ENCODE measurements at regions not wholly inside any gene's neighbourhood (a gene's known extent, or its start where the extent isn't known, plus 50 kb on each side); places are given as distances from the start of the nearest gene placed in this dataset.

DNA sequence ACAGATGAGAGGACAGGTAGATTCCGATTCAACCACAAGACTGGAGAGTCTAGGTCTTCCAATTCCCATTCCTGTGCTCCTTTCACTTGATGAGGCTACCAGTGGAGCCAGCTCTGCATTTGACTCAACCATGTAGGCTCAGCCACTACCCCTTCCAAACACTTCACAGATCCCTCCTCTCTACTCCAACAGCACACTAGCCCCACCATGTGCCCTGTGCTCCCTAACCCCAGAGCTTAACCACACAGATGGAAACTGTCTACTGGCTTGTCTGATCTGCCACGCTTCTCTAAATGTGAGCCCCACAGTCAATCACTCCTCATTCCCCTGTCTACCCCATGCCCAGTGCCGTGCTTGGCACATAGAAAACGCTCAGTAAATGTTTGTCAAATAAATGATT lies 508.2 kb downstream of the CDK5RAP2 start:
- ATAC-seq (ENCODE audit: low FRiP score), result no peak

GRCh38 chr9:120066315-120066714 lies 513.7 kb downstream of the CDK5RAP2 start:
- H3K9me3 ChIP-seq (ENCODE audit: control insufficient read depth, low read length), result no peaks in the 10 kb centered on the region
- 4 to 11% methylated on average over 3 of the region's 3 CpGs for WGBS, 2 donors
- H3K4me3 ChIP-seq (ENCODE audit: low read length in 2 of 2), result no peak overlapping the region
- no peaks in the 10 kb centered on the region for H3K27me3 ChIP-seq (ENCODE audit: control insufficient read depth in 1 of 2, insufficient read depth in 2 of 2, low read length in 1 of 2)
- no peaks in the 10 kb centered on the region for H3K4me1 ChIP-seq (ENCODE audit: control insufficient read depth in 1 of 2, insufficient read depth in 2 of 2, low read length in 2 of 2)
- no peak for DNase-seq
- intact Hi-C loops (cut with DNase I), result no loop called here
- H3K36me3 ChIP-seq (ENCODE audit: control insufficient read depth in 1 of 2, insufficient read depth in 2 of 2, low read length in 1 of 2), result no peaks in the 10 kb centered on the region
- no peak for ATAC-seq (ENCODE audit: low FRiP score)
- no peak overlapping the region for H3K27ac ChIP-seq (ENCODE audit: low read depth in 1 of 2, low read length in 2 of 2)

More for the DNA sequence above, 508.2 kb downstream of the CDK5RAP2 start:
- Histone ChIP-seq H3K9me3 (ENCODE audit: control insufficient read depth, low read length) (no peaks in the 10 kb centered on the region), H3K36me3 (ENCODE audit: control insufficient read depth in 1 of 2, insufficient read depth in 2 of 2, low read length in 1 of 2) (no peaks in the 10 kb centered on the region), H3K27ac (ENCODE audit: low read depth in 1 of 2, low read length in 2 of 2) (no peak overlapping the region), H3K4me1 (ENCODE audit: control insufficient read depth in 1 of 2, insufficient read depth in 2 of 2, low read length in 2 of 2) (no peaks in the 10 kb centered on the region), H3K27me3 (ENCODE audit: control insufficient read depth in 1 of 2, insufficient read depth in 2 of 2, low read length in 1 of 2) (no peaks in the 10 kb centered on the region), H3K4me3 (ENCODE audit: low read length in 2 of 2) (no peak overlapping the region)
- DNase-seq, result no peak
- intact Hi-C loops (cut with DNase I), result no loop called here
- WGBS, 2 donors, result 83 to 84% methylated on average over 4 of the region's 4 CpGs

- DNase-seq (no peak), ATAC-seq (ENCODE audit: low FRiP score) (no peak)
- intact Hi-C loops (cut with DNase I), result no loop called here
- no peaks in the 10 kb centered on the region for H3K27me3 ChIP-seq (ENCODE audit: control insufficient read depth in 1 of 2, insufficient read depth in 2 of 2, low read length in 1 of 2)
- no peak overlapping the region for H3K27ac ChIP-seq (ENCODE audit: low read depth in 1 of 2, low read length in 2 of 2)
- H3K4me1 ChIP-seq (ENCODE audit: control insufficient read depth in 1 of 2, insufficient read depth in 2 of 2, low read length in 2 of 2), result no peaks in the 10 kb centered on the region
- H3K9me3 ChIP-seq (ENCODE audit: control insufficient read depth, low read length), result no peaks in the 10 kb centered on the region
- no peaks in the 10 kb centered on the region for H3K36me3 ChIP-seq (ENCODE audit: control insufficient read depth in 1 of 2, insufficient read depth in 2 of 2, low read length in 1 of 2)
- no peak overlapping the region for H3K4me3 ChIP-seq (ENCODE audit: low read length in 2 of 2)
- WGBS, 2 donors, result 55% methylated on average over 4 of the region's 4 CpGs
These were observed 514.8 kb downstream of the CDK5RAP2 start for GRCh38 chr9:120065151-120065550.

DNA sequence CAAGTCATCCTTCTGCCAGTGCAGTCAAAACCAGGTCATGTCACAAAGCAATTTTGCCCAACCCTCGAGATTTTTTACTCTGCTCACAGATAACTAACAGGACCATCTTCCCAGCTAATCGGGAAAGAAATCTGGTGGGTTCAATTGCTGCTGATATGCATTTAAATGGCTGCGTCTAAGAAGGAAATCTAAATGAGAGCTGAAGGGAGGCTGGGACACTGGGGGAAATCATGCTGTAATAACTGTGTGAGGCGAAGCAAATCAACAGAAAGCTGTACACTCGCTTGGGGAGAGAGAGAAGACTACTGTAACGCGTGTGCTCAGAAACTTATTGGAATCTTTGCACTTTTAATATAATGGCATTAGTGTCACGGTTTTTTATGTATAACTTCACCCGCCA lies 535.0 kb downstream of the CDK5RAP2 start:
- DNase-seq (no peak), ATAC-seq (ENCODE audit: low FRiP score) (no peak)
- intact Hi-C loops (cut with DNase I), result no loop called here
- Histone ChIP-seq H3K27ac (ENCODE audit: low read depth in 1 of 2, low read length in 2 of 2) (no peak overlapping the region), H3K36me3 (ENCODE audit: control insufficient read depth in 1 of 2, insufficient read depth in 2 of 2, low read length in 1 of 2) (no peaks in the 10 kb centered on the region), H3K4me3 (ENCODE audit: low read length in 2 of 2) (no peak overlapping the region), H3K9me3 (ENCODE audit: control insufficient read depth, low read length) (peaks cover 2% of the 10 kb centered on the region), H3K4me1 (ENCODE audit: control insufficient read depth in 1 of 2, insufficient read depth in 2 of 2, low read length in 2 of 2) (no peaks in the 10 kb centered on the region), H3K27me3 (ENCODE audit: control insufficient read depth in 1 of 2, insufficient read depth in 2 of 2, low read length in 1 of 2) (no peaks in the 10 kb centered on the region)
- WGBS, 2 donors, result 73 to 78% methylated on average over 9 of the region's 9 CpGs

DNA sequence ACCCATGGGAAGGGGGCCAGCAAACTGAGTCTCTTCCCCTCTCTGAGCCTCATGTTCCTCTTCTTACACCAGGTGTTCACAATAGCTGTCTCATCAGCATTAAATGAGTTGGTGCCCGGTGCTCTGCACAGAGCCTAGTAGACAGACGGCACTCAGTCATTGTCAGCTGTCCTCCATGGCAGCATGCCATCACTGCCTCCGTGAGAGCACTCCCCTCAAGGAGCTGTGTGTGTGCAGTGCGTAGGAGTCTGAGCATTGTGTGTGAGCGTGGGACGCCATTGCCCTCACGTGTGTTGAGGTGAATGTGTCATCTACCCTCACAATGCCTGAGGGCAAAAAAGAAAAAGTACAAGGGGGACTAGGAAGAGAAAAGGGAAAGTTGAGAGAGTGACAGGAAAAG lies 536.5 kb downstream of the CDK5RAP2 start:
- H3K4me1 ChIP-seq (ENCODE audit: control insufficient read depth in 1 of 2, insufficient read depth in 2 of 2, low read length in 2 of 2), result no peaks in the 10 kb centered on the region
- no peaks in the 10 kb centered on the region for H3K36me3 ChIP-seq (ENCODE audit: control insufficient read depth in 1 of 2, insufficient read depth in 2 of 2, low read length in 1 of 2)
- intact Hi-C loops (cut with DNase I), result no loop called here
- no peak overlapping the region for H3K4me3 ChIP-seq (ENCODE audit: low read length in 2 of 2)
- no peak for DNase-seq
- H3K27ac ChIP-seq (ENCODE audit: low read depth in 1 of 2, low read length in 2 of 2), result no peak overlapping the region
- WGBS, 2 donors, result 65 to 76% methylated on average over 7 of the region's 7 CpGs
- ATAC-seq (ENCODE audit: low FRiP score), result no peak
- no peaks in the 10 kb centered on the region for H3K27me3 ChIP-seq (ENCODE audit: control insufficient read depth in 1 of 2, insufficient read depth in 2 of 2, low read length in 1 of 2)
- peaks cover 2% of the 10 kb centered on the region for H3K9me3 ChIP-seq (ENCODE audit: control insufficient read depth, low read length)

GRCh38 chr9:120040896-120041295 lies 539.1 kb downstream of the CDK5RAP2 start:
- Histone ChIP-seq H3K4me1 (ENCODE audit: control insufficient read depth in 1 of 2, insufficient read depth in 2 of 2, low read length in 2 of 2) (no peaks in the 10 kb centered on the region), H3K9me3 (ENCODE audit: control insufficient read depth, low read length) (peaks cover 2% of the 10 kb centered on the region), H3K36me3 (ENCODE audit: control insufficient read depth in 1 of 2, insufficient read depth in 2 of 2, low read length in 1 of 2) (no peaks in the 10 kb centered on the region), H3K27ac (ENCODE audit: low read depth in 1 of 2, low read length in 2 of 2) (no peak overlapping the region), H3K4me3 (ENCODE audit: low read length in 2 of 2) (no peak overlapping the region), H3K27me3 (ENCODE audit: control insufficient read depth in 1 of 2, insufficient read depth in 2 of 2, low read length in 1 of 2) (no peaks in the 10 kb centered on the region)
- ATAC-seq (ENCODE audit: low FRiP score) (no peak), DNase-seq (no peak)
- intact Hi-C loops (cut with DNase I), result no loop called here
- WGBS, 2 donors, result 65 to 67% methylated on average over 4 of the region's 4 CpGs

GRCh38 chr9:120038342-120038741 lies 541.6 kb downstream of the CDK5RAP2 start:
- intact Hi-C loops (cut with DNase I), result no loop called here
- 58 to 73% methylated on average over 4 of the region's 4 CpGs for WGBS, 2 donors
- Histone ChIP-seq H3K27ac (ENCODE audit: low read depth in 1 of 2, low read length in 2 of 2) (no peak overlapping the region), H3K9me3 (ENCODE audit: control insufficient read depth, low read length) (no peaks in the 10 kb centered on the region), H3K4me3 (ENCODE audit: low read length in 2 of 2) (no peak overlapping the region), H3K27me3 (ENCODE audit: control insufficient read depth in 1 of 2, insufficient read depth in 2 of 2, low read length in 1 of 2) (no peaks in the 10 kb centered on the region), H3K4me1 (ENCODE audit: control insufficient read depth in 1 of 2, insufficient read depth in 2 of 2, low read length in 2 of 2) (no peaks in the 10 kb centered on the region), H3K36me3 (ENCODE audit: control insufficient read depth in 1 of 2, insufficient read depth in 2 of 2, low read length in 1 of 2) (no peaks in the 10 kb centered on the region)
- DNase-seq (no peak), ATAC-seq (ENCODE audit: low FRiP score) (no peak)

DNA sequence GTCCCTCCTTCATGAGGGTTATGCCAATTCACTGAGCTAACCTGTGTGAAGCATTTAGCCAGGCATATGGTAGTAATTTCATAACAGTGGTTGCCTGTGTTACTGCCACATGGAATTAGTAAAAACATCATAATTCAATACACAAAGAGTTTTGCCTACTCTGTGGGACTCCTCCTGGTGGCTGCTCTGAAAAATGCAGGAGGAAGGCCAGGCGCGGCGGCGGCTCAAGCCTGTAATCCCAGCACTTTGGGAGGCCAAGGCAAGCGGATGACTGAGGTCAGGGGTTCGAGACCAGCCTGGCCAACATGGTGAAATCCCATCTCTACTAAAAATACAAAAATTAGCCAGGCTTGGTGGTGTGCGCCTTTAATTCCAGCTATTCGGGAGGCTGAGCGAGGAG lies 547.3 kb downstream of the CDK5RAP2 start:
- intact Hi-C loops (cut with DNase I), result no loop called here
- ATAC-seq (ENCODE audit: low FRiP score) (no peak), DNase-seq (no peak)
- H3K27ac ChIP-seq (ENCODE audit: low read depth in 1 of 2, low read length in 2 of 2), result no peak overlapping the region
- WGBS, 2 donors, result 93 to 95% methylated on average over 9 of the region's 9 CpGs
- no peaks in the 10 kb centered on the region for H3K36me3 ChIP-seq (ENCODE audit: control insufficient read depth in 1 of 2, insufficient read depth in 2 of 2, low read length in 1 of 2)
- peaks cover 0 to 2% of the 10 kb centered on the region in 2 donors for H3K27me3 ChIP-seq (ENCODE audit: control insufficient read depth in 1 of 2, insufficient read depth in 2 of 2, low read length in 1 of 2)
- no peak overlapping the region for H3K4me3 ChIP-seq (ENCODE audit: low read length in 2 of 2)
- H3K9me3 ChIP-seq (ENCODE audit: control insufficient read depth, low read length), result peaks cover 1% of the 10 kb centered on the region
- no peaks in the 10 kb centered on the region for H3K4me1 ChIP-seq (ENCODE audit: control insufficient read depth in 1 of 2, insufficient read depth in 2 of 2, low read length in 2 of 2)

GRCh38 chr9:120030847-120031246 lies 549.1 kb downstream of the CDK5RAP2 start:
- Histone ChIP-seq H3K36me3 (ENCODE audit: control insufficient read depth in 1 of 2, insufficient read depth in 2 of 2, low read length in 1 of 2) (no peaks in the 10 kb centered on the region), H3K9me3 (ENCODE audit: control insufficient read depth, low read length) (peaks cover 1% of the 10 kb centered on the region), H3K27ac (ENCODE audit: low read depth in 1 of 2, low read length in 2 of 2) (no peak overlapping the region), H3K4me3 (ENCODE audit: low read length in 2 of 2) (no peak overlapping the region), H3K4me1 (ENCODE audit: control insufficient read depth in 1 of 2, insufficient read depth in 2 of 2, low read length in 2 of 2) (no peaks in the 10 kb centered on the region), H3K27me3 (ENCODE audit: control insufficient read depth in 1 of 2, insufficient read depth in 2 of 2, low read length in 1 of 2) (peaks cover 0 to 2% of the 10 kb centered on the region in 2 donors)
- ATAC-seq (ENCODE audit: low FRiP score) (no peak), DNase-seq (no peak)
- intact Hi-C loops (cut with DNase I), result no loop called here
- WGBS, 2 donors, result 60 to 78% methylated on average over 5 of the region's 5 CpGs
